Ureter (tissue), 1 donor: ENCODE measurements at regions not wholly inside any gene's neighbourhood (a gene's known extent, or its start where the extent isn't known, plus 50 kb on each side); places are given as distances from the start of the nearest gene placed in this dataset.
"Not testable (repeated sequence)": the region's sequence is repeated elsewhere in the genome, so short reads cannot be mapped to it uniquely, and the experiment has no call there.

Source experiments
- DNase-seq: peaks from one replicate; pipeline ENCODE4 v3.0.0-alpha.2; 2020; ENCODE audit warnings: low spot score
- donor health status: DM: yes; HTN: yes; CAD: no.

DNA sequence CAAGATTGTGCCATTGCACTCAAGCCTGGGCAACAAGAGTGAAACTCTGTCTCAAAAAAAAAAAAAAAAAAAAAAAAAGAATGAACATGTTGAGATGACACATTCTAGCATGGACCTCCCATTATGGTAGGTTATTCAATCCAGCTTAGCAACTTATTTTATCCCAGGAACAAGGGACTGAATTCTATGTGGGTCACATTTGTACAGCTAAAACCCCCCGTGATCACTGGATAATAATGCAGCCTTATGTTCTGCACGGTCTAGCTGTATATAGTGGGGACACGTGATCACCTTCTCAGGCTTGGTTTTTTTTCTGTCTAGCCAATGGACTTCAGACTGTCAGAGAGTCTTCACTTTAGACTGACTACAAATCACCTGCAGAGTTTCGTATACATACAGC lies 115.2 kb upstream of the FRG1 start:
- no peak for DNase-seq

DNA sequence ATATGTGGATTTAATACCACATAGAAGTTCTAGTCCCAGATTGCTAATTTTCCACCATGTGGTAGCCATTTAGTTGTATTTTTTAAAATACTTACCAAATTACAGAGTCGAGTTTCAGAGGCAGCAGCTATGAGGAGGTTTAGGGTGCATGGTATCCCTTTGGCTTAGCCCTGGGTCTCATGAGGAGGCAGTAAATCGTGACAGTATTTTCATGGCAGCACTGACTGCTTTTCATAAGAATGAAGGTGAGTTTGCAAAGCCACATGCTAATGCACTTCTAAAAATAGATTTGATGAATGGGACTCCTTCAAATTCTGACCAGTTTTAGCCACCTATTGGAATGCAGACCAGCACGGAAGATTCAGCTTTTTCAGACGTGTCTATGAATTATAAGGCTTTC lies 114.0 kb upstream of the FRG1 start:
- no peak for DNase-seq

DNA sequence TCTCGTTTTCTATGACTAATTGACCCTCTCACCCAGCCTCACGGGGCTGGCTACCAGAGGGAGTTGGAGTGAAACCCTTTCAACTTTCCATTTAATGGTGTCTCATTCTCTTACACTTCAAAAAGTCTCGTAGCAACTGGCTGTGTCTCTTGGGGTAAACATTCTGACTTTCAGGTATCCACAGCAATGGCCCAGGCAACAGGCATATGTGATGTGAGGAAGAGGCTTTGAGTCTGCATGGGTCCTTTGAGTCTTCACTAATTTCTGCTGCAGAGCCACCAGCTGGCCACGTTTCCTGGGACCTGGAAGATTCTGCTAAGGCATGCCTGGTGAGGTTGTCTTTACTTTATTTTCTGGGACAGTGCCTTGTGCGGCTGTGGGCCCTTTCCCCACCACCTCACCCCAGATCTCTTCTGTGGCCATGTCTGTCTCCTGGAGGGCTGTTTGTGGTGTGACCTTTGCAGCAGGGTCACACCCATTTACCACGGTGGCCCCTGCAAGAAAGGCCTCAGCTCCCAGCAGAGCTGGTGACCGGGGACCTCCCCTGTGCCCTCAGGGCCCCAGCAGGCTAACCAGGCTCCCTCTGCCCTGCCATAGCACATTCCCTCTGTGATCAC lies 112.5 kb upstream of the FRG1 start:
- no peak for DNase-seq

DNA sequence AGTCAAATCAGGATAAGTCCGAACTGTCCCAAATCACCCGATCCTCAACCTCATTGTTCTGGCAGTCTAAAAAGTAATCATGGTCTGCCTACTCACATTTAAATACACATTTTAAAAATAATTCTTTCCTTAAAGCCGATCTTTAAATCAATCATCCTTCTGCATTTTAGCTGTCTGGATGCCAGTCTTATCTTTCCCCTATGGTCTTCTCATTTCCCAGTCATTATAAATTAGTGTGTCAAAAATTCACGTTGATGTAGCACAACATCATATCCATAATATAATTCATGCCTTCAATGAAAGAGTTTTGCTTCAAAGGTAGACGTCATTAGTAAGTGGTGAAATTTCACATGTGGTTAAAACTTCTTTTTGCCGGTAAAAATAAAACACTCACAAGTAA lies 108.1 kb upstream of the FRG1 start:
- no peak for DNase-seq

DNA sequence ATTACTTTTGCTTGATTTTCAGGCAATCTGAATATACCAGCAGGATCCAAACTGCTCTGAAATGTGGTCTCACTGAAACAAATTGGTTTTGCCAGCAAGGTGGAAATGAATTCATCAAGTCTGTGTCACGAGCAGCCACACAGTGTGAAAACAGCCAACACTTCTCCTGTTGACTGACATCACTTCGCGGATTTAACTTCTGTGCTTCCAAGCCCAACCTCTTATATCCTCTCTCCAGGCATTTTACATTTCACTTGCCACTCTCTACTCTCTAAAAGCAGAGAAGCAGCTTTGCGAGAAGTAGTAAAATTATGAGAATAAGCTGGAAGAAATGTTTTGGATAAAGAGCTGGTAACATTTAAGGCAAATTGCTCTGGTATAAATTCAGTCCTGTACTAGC lies 106.1 kb upstream of the FRG1 start:
- no peak for DNase-seq

DNA sequence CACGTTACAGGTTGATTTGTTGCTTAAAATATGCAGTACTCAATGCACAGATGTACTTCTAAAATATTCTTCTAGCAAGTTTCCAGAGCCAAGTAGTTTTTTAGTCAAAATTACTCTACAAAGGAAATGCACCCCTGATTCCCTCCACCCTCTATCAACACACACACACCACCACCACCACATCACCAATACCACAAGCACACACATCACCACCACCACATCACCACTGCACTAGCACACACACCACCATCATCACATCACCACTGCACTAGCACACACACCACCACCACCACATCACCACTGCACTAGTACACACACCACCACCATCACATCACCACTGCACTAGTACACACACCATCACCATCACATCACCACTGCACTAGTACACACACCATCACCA lies 105.2 kb upstream of the FRG1 start:
- DNase-seq: no peak

DNA sequence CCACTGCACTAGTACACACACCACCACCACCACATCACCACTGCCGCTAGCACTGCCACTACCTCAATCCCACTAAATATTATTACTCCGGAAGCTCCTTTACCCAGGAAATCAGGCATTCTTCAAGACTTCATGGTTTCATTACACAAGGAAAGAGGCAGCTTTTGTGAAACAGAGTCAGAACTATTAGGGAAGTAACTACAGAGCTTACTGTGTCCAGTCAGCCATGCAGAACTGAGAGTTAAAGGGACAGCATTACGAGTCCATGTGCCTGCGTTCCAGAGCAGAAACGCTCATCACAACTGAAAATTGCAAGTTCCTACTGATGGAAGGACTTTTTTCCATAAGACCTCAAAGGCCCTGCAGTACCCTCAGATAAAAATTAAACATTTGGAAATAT lies 103.2 kb upstream of the FRG1 start:
- DNase-seq: no peak

DNA sequence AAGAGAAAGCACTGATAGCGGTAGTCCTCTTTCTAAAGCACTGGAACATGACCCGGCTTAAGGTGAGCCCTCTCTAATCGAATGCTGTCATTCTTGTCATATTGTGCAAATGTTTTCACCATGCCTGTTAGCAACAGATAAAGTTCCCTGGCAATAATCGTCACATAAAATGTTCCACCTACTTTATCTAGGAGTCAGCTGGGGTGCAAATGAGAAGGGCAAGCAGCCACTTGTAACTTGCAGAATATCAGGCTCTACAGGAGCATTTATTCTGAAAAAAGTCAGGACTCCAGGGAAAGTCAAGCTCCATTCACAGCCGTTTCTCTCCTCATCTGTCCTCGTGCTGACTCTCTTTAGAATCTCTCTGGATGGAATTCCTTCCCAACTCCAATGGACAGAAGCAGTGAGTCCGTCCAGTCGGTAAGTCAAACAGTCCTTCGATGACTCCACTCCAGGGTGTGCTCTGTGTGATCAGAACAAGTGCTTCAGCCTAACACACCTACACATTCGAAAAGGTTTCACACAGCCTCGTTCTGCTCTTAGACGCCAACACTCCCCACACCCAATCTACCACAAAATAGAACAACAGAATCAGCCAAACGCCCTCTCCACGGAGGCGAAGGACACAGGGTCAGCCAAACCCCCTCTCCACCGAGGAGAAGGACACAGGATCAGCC lies 101.7 kb upstream of the FRG1 start:
- DNase-seq: no peak

DNA sequence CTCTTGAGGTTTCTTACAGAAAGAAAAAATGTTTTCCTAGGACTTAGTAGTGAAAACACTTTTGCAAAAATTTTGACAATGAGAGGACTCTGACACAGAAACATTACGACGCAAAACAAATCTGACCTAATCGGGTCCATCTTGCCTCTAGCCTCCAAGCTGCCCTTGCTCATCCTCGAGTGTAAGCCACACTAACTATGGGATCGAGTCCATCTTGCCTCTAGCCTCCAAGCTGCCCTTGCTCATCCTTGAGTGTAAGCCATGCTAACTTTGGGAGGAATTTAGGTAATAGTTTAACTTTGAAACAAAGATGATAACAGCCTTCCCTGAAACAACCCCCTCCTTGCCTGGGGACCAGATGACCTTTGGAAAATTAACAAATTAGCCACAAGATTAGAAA lies 100.3 kb upstream of the FRG1 start:
- no peak for DNase-seq

DNA sequence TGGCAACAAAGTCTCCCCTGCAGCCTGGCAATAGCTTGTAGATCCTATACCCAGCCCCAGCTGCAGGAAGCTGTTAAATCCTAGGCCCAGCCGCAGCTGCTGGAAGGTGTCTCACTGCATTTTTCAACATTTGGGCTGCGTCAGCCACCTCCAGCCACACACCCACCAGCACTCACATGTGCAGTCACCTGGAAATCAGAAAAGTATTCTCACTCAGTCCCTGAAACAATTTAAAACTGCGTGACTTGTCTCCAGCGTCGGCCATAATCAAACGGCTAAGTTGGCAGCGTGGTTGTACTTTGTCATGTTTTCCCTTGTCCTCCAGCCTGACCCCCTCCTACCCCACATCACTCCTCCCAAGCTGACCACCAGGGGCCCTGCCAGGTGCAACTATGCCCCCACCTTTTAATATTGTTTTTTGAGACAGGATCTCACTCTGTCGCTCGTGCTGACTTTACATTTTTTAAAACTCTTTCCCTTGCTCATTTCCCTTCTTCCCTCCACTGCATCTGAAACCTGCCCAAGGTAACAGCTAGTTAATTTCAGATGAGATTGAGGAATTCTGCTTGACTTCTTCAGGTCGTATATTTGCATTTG lies 97.2 kb upstream of the FRG1 start:
- no peak for DNase-seq

DNA sequence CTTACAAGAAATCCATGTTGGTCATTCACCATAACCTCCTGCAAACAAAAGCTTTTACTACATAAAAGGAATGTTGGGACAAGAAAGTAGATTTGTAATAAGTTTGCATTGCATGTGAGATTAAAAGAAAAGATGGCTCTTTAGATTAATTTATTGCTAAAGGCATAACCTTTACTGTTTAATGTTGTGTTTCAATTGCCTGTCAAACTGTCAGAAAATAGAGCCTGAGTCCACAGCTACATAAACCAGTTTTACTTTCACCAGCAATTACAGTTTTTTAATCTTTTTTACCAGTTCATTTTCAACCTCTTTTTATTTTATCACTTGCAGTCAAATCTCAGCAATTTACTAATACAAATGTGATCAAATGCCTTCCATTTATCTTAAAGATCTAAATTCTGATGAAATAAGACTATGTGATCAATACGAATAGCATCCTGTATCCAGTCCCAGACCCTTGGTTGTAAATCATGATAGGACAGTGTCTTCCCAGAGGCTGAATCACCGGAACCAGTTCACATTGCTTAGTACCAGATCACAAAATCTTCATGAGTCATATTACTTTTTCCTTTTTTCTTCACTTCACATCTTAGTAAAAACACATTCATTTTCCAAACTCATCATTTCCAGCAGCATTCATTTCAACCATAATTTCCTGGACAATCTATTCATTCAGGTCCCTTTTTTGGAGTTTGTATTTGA lies 95.4 kb upstream of the FRG1 start:
- no peak for DNase-seq

DNA sequence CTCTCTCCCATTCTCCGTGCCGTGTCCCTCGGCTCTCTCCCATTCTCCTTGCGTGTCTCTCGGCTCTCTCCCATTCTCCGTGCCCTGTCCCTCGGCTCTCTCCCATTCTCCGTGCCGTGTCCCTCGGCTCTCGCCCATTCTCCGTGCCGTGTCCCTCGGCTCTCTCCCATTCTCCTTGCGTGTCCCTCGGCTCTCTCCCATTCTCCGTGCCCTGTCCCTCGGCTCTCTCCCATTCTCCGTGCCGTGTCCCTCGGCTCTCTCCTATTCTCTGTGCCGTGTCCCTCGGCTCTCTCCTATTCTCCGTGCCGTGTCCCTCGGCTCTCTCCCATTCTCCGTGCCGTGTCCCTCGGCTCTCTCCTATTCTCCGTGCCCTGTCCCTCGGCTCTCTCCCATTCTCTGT lies 94.6 kb upstream of the FRG1 start:
- not testable (repeated sequence) for DNase-seq

DNA sequence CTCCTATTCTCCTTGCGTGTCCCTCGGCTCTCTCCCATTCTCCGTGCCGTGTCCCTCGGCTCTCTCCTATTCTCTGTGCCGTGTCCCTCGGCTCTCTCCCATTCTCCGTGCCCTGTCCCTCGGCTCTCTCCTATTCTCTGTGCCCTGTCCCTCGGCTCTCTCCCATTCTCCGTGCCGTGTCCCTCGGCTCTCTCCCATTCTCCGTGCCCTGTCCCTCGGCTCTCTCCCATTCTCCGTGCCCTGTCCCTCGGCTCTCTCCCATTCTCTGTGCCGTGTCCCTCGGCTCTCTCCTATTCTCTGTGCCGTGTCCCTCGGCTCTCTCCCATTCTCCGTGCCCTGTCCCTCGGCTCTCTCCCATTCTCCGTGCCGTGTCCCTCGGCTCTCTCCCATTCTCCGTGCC lies 94.1 kb upstream of the FRG1 start:
- not testable (repeated sequence) for DNase-seq

DNA sequence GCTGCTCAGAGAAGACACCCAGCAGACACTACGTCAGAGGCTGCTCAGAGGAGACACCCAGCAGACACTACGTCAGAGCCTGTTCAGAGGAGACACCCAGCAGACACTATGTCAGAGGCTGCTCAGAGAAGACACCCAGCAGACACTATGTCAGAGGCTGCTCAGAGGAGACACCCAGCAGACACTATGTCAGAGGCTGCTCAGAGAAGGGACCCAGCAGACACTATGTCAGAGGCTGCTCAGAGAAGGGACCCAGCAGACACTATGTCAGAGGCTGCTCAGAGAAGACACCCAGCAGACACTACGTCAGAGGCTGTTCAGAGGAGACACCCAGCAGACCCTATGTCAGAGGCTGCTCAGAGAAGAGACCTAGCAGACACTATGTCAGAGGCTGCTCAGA lies 92.0 kb upstream of the FRG1 start:
- DNase-seq: not testable (repeated sequence)

DNA sequence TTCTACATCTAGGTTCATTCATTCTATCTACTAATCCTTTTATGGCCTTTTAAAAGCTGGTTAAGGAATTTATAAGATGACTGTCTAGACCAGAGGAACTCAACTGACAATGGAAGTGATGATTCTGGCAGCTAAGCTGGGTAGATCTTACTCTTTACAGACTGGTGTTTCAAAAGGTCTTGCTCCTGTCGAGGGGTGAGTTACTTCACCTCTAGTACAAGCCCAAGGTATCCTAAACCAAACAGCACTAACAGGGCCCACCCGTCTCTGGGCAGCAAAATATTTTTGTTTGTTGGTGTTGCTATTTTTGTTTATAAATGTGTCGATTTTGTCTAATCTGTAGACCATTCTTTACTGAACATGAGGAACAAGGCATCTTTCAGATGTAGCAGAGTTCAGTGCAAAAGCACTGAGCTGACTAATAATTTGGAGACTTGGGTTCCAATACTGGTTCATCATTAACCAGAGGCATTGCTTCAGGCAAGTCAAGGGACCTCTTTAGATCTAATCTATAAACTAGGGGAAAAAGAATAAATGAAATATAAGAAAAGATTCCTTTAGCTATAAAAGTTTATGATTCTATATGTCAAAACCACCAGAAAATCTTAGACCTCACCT lies 90.3 kb upstream of the FRG1 start:
- no peak for DNase-seq

DNA sequence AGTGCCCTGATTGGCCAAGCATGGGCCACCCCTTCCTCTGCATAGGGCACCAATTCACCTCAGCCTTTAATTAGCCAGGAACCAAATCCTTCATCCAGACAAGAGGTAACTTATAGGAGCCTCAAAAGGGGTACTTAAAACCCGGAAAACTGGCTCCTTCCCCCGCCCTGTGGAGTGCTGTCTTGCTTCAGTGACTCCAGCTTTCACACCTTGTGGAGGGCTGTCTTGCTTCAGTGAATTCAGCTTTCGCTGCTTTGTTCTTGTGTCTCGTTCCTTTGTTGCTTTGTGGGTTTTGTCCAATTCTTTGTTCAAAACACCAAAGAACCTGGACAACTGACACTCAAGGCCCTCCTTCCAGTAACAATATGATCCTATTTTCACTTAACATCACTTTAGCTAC lies 82.2 kb upstream of the FRG1 start:
- DNase-seq: no peak

DNA sequence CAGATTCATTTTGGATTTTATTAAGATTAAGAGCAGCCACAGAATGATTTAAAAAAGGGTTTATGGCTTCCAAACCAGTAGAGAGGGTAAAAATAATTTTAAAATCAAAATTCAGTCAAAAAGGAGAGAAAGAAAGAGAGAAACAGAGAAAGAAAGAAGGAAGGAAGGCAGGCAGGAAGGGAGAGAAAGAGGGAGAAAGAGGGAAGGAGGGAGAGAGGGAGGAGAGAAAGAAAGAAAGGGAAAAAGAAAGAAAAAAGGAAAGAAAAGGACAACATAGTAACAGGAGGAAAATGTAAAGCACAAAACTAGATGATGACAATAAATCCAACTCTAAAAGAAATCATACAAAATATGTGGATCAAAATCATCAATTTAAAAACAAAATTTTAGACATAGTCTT lies 79.6 kb upstream of the FRG1 start:
- no peak for DNase-seq

DNA sequence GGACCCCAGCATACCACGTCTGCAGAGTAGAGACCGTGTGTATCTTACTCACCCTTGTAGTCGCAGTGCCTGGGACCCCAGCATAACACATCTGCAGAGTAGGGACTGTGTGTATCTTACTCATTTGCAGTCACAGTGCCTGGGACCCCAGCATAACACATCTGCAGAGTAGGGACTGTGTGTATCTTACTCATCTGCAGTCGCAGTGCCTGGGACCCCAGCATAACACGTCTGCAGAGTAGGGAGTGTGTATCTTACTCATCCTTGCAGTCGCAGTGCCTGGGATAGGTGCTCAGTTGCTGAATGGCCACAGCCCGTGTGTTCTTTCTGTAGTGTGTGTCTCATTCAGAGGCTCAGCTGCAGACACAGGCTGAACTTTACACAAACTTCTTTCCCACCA lies 71.4 kb upstream of the FRG1 start:
- no peak for DNase-seq

DNA sequence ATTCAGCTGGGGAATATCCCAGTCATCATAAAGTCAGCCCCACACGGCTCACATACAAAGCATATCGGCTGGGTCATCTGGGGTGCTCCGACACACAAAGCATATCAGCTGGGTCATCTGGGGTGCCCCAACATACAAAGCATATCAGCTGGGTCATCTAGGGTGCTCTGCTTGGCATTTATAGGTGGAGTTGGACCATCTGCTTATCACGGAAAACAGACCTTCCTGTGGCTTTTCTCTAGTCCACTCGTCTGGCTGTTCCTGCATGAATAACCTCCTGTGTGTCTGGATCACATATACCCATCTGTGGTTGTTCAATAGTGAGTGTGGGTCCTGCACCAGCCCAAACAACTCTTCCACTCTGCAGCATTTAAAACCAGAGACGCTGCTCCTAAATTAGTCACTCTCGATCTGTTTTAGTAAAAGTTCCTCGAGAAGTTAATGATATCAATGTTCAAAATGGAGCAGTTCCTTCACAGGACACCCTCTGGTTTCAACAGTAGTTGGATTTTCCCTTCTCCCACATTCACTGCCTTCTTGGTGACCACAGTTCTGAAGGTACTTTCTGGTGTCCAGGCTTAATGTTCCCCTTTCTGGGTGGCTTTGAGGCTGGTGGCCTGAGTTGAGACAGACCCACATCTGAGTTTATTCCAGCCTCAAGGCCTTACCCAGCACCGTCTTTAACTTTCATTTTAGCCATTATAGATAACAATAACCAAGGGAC lies 70.0 kb upstream of the FRG1 start:
- no peak for DNase-seq

DNA sequence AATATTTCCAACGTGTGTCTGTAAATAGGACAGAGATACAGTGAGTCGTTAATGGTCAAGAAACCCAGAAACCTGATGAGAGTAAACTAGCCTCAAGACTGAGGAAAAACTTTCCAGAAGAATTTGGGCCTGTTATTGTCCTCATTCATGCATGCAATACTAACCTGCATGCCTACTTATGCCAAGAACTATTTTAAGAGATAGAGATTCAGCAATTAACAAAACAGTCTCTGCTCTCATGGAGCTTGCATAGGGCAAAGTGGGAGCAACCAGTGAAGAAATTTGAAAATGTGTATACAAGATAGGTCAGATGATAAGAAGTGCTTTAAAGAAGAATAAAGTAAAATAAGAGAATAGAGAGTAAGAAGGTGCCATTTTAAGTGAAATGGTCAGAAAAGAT lies 66.1 kb upstream of the FRG1 start:
- no peak for DNase-seq

DNA sequence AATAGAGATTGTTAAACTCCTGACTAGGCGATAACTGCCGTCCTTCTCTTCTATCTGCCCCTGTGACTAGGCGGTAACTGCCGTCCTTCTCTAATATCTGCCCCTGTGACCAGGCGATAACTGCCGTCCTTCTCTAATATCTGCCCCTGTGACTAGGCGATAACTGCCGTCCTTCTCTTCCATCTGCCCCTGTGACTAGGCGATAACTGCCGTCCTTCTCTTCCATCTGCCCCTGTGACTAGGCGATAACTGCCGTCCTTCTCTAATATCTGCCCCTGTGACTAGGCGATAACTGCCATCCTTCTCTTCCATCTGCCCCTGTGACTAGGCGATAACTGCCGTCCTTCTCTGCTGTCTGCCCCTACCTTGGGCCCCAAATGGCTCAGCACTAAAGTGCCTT lies 59.5 kb upstream of the FRG1 start:
- peak; percentile 82 for DNase-seq

DNA sequence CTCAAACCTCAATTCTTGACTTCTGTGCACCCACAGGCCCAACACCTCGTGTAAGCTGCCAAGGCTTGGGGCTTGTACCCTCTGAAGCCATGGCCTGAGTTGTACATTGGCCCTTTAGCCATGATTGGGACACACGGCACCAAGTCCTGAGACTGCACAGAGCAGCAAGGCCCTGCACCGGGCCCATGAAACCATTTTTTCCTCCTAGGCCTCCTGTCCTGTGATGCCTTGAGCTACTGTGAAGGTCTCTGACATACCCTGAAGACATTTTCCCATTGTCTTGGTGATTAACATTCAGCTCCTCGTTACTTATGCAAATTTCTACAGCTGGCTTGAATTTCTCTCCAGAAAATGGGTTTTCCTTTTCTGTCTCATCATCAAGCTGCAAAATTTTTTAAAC lies 52.3 kb upstream of the FRG1 start:
- DNase-seq: not testable (repeated sequence)
